ENCODE measurements at regions not wholly inside any gene's neighbourhood (a gene's known extent, or its start where the extent isn't known, plus 50 kb on each side); places are given as distances from the start of the nearest gene placed in this dataset.

DNA sequence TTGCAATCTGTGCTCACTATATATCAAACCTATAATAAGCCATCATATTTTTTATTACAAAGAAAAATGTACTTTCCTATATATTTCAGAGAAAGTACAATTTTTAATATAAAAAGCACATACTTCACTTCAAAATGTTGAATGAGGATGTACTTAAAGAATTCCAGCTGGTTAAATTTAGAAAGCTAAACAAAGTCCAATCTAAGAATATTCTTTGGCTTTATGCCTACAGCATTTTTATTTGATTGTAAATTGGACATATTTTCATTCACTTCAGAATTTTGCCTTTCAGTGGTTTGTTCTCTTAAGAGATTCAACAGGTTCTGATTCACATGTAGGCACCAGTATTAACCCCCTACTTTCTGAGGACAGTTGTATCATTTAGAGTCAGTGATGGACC is 533.8 kb downstream of the CAAP1 start:
- POLR2A ChIA-PET (ENCODE audit: partially characterized antibody): no interaction called here
- Histone ChIP-seq H3K36me3 (ENCODE audit: control insufficient read depth in 2 of 4, insufficient read depth in 4 of 4, low read length in 3 of 4) (no peaks in the 10 kb centered on the region), H4K5ac (ENCODE audit: insufficient read length, low read depth, low read length) (no peak overlapping the region), H2AFZ (ENCODE audit: low read length) (no peak overlapping the region), H4K8ac (ENCODE audit: extremely low read depth, insufficient read depth, low read length) (no peak overlapping the region), H3K27ac (ENCODE audit: low read depth, low read length) (no peak overlapping the region), H2BK5ac (ENCODE audit: low read depth, low read length) (no peak overlapping the region), H4K20me1 (replicated peaks in 1 of 2; ENCODE audit: control insufficient read depth in 1 of 2, insufficient read depth in 2 of 2, low read length in 2 of 2) (no peaks in the 10 kb centered on the region), H3K4me1 (replicated peaks in 1 of 4; ENCODE audit: control insufficient read depth in 3 of 4, insufficient read depth in 4 of 4, low read length in 3 of 4) (no peaks in the 10 kb centered on the region), H2BK12ac (ENCODE audit: low read depth, low read length) (no peak overlapping the region), H3K4me3 (ENCODE audit: extremely low read depth in 1 of 4, insufficient read depth in 2 of 4, low read depth in 3 of 4, low read length in 4 of 4) (no peak overlapping the region), H2AK5ac (ENCODE audit: low read depth, low read length) (no peak overlapping the region), H3K4ac (replicated peaks; ENCODE audit: insufficient read length, low read depth, low read length) (no peak overlapping the region), H2BK15ac (ENCODE audit: low read length) (no peak overlapping the region), H3K79me1 (ENCODE audit: low read depth, low read length) (no peaks in the 10 kb centered on the region), H3K27me3 (replicated peaks in 1 of 4; ENCODE audit: control insufficient read depth in 3 of 4, extremely low read depth in 1 of 4, insufficient read depth in 3 of 4, low read length in 3 of 4) (no peaks in the 10 kb centered on the region), H2BK20ac (ENCODE audit: low read length) (no peak overlapping the region), H3K9ac (replicated peaks in 1 of 4; ENCODE audit: extremely low read depth in 1 of 4, low read depth in 3 of 4, low read length in 3 of 4) (no peak overlapping the region), H4K91ac (replicated peaks; ENCODE audit: insufficient read length, low read length) (no peak overlapping the region), H3K18ac (ENCODE audit: extremely low read depth, low read length) (no peak overlapping the region), H3K4me2 (ENCODE audit: insufficient read depth in 1 of 2, low read depth in 2 of 2, low read length in 2 of 2) (no peak overlapping the region), H3K9me3 (ENCODE audit: insufficient read depth in 2 of 2, low read depth in 1 of 2, low read length in 1 of 2) (no peaks in the 10 kb centered on the region), H3K23me2 (ENCODE audit: low read depth, low read length) (no peaks in the 10 kb centered on the region), H3K23ac (ENCODE audit: insufficient read length) (no peak overlapping the region), H3K79me2 (ENCODE audit: control insufficient read depth in 1 of 2, insufficient read depth in 2 of 2, low read length in 2 of 2) (no peaks in the 10 kb centered on the region), H3K56ac (replicated peaks; ENCODE audit: insufficient read length, low read depth, low read length) (no peak overlapping the region), H2BK120ac (replicated peaks; ENCODE audit: low read depth, low read length) (no peak overlapping the region), H3K14ac (ENCODE audit: insufficient read length) (no peak overlapping the region)
- TF ChIP-seq SIRT6 (IDR thresholded peaks at IDR 0.05; ENCODE audit: low read length): no peak
- CTCF ChIA-PET (ENCODE audit: partially characterized antibody): no interaction called here
- DNase-seq (ENCODE audit: low read depth in 1 of 2, low spot score in 2 of 2): no peak
- no peak for FAIRE-seq
